Gastroesophageal sphincter (tissue), 3 donors: ENCODE measurements at regions not wholly inside any gene's neighbourhood (a gene's known extent, or its start where the extent isn't known, plus 50 kb on each side); places are given as distances from the start of the nearest gene placed in this dataset.

Source experiments
- POLR2A ChIP-seq, 2 donors: fragments of 450-650 bp; IDR thresholded peaks; one replicate each; pipeline ENCODE4 v1.6.1; 2017; ENCODE audit warnings: antibody characterized with exemption in 2 of 2, mild to moderate bottlenecking in 2 of 2, moderate library complexity in 1 of 2
- POLR2AphosphoS5 ChIP-seq: sonication (generic); formaldehyde crosslinking; IDR thresholded peaks from one replicate; pipeline ENCODE4 v1.6.1; 2017; ENCODE audit warnings: antibody characterized with exemption
- TF ChIP-seq, protein P1 (sequence below), 4 experiments: fragments of 200-600 bp in 2 of 4; fragments of 450-650 bp in 2 of 4; sonication (generic) in 1 of 4; IDR thresholded peaks; one replicate each; pipeline ENCODE4 v1.5.1; 2017 to 2019; ENCODE audit warnings: antibody characterized with exemption in 4 of 4, mild to moderate bottlenecking in 2 of 4, moderate library complexity in 2 of 4

GRCh38 chrX:15913146-15913545 lies 58.5 kb upstream of the AP1S2 start:
- TF ChIP-seq, protein P1, sequence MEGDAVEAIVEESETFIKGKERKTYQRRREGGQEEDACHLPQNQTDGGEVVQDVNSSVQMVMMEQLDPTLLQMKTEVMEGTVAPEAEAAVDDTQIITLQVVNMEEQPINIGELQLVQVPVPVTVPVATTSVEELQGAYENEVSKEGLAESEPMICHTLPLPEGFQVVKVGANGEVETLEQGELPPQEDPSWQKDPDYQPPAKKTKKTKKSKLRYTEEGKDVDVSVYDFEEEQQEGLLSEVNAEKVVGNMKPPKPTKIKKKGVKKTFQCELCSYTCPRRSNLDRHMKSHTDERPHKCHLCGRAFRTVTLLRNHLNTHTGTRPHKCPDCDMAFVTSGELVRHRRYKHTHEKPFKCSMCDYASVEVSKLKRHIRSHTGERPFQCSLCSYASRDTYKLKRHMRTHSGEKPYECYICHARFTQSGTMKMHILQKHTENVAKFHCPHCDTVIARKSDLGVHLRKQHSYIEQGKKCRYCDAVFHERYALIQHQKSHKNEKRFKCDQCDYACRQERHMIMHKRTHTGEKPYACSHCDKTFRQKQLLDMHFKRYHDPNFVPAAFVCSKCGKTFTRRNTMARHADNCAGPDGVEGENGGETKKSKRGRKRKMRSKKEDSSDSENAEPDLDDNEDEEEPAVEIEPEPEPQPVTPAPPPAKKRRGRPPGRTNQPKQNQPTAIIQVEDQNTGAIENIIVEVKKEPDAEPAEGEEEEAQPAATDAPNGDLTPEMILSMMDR (IDR thresholded peaks at IDR 0.05), result no peak
- no peak for TF ChIP-seq POLR2A (IDR thresholded peaks at IDR 0.05)
- no peak for TF ChIP-seq POLR2AphosphoS5
